RKO (cell line): ENCODE measurements at regions not wholly inside any gene's neighbourhood (a gene's known extent, or its start where the extent isn't known, plus 50 kb on each side); places are given as distances from the start of the nearest gene placed in this dataset.
"Not testable (repeated sequence)": the region's sequence is repeated elsewhere in the genome, so short reads cannot be mapped to it uniquely, and the experiment has no call there.

ENCODE experiments used
- DNase-seq: peaks from one replicate; pipeline ENCODE4 v3.0.0-alpha.2; 2016; ENCODE audit warnings: low spot score

DNA sequence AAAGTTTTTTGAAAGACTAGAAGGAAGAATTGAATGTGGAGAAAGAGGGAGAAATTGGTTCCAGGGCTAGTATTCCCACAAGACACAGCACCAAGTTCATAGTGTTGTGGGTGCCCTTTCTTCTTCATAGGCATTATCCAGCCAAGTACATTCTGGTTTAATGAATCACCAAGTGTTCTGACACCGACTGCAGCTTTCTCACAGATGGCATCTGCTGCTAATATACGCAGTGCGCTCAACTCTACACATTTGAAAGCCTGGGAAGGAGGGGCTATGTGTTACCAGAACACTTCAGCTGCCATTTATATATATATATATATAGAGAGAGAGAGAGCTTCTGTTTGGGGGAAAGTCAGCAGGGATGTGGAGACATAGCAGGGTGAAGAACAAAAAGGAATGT lies 1168.4 kb downstream of the GATA3 start:
- no peak for DNase-seq

DNA sequence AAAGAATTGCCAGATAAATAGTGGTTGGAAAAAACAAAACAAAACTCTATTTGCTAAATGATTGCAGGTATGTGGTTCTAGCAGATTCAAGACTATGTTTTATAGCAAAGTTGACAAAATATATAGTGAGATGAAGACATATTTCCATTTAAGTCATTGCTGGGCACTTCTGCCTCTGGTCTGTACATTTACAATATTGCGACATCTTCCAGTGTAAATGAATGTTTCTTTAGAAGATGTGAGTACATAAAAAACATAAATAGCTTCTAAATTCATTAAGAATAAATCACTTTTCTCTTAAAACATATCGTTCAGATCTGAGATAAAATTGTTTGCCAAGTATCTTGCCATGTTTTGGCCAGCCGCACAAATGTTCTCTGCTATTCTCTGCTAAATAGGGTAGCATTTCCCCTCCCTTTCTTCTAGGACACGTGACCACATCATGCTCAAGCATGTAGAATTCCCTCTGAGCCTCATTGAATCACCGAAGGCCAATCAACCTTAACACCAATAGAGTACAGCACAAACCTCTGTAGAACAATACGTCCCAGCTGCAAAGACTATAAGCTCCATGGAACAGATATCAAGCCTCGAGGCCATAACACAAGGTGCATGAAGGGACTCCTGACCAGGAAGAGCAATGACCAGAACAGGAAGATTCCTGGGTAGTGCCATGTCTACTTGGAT lies 1173.3 kb downstream of the GATA3 start:
- no peak for DNase-seq

DNA sequence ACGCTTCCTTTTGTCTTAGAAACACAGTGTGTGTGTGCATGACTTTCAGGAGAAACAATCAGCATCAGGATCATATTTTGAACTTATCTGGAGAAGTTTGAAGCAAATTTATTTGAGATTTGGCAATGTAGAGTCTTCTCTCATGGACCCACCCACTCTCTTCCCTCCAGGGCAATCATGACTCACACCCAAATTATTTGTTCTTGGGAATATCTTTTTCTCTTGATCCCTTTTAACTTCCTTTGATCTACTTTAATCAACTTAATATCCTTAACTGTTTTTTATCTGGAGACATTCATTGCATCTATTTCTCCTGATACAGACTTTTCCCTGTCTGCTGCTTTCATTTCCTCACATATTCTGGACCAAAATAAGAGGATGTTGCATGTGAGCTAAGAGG lies 1174.3 kb downstream of the GATA3 start:
- DNase-seq = no peak

DNA sequence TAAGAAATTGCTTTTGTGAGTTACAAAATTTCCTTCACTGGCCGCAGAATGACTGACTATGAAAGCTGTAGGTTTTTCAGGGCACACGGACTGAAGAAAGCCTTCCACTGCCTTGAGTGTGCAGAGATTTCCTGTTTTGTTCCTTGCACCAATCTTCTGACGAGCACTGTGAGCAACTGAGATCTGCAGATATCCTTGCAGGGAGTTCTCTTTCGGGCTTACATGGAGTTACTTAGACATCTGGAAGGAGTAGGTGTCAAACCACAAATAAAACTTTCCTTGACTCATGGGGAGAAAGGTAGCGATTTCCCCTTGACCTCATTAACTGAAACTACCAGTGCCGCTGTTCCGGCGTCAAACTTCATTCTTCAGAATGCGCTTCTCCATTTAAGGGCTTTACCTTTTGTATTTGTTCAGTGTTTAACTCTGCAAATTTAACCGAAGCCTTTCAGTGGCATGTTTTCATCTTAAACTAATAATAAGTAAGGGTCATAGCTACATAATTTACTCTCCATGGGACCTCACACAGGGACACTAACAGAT lies 1175.3 kb downstream of the GATA3 start:
- DNase-seq = no peak

DNA sequence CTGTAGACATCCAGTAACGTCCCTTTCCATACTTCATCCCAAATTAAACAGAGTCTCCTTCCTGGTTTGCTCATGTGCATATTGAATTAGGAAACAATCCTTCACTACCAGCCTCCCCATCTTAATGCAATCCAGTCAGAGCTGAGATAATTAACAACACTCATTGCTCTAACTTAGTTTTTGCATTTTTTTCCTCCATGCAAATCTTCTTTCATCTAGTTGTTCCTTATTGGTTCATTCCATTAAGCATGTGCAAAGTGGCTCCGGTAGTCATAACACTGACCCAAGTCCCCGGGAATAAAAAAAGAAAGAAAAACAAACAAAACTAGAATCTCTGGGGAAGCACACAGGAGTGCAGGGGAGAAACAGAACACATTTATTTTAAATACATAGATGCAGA lies 1176.1 kb downstream of the GATA3 start:
- no peak for DNase-seq

DNA sequence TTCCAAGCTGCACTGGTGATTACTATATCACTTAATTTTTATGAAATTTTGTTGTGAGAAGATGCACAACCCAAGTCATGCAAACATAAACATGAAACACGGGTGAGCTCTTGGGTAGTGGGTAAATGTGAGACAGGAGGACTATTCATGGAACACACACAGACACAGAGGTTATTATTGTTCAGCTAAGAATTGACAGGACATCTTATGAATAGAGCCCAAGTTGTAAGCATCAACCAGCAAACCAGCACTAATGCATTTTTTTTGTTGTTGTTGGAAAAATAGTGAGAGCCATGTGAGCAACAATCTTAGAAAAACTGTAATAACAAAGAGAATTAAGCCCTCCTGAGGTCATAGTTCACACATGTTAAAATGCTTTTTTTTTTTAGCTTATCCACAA lies 1179.7 kb downstream of the GATA3 start:
- no peak for DNase-seq

DNA sequence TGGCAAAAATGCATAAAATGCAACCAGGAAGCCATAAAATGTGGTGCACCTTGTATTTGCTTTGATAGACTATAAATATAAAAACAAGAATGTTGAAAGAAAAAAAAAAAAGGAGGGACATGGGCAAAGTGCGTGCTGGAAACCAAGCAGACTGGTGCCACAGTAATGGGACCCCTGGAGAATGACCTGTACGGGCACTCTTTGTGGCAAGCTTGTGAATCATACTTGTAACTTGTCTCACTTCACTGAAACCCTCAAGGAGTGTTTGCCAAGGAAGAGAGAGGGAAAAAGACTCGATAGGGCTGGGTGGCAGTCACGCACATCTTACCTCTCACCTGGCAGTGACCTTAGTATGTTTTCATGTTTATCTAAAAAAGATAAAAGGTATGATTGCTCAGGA lies 1183.6 kb downstream of the GATA3 start:
- no peak for DNase-seq

DNA sequence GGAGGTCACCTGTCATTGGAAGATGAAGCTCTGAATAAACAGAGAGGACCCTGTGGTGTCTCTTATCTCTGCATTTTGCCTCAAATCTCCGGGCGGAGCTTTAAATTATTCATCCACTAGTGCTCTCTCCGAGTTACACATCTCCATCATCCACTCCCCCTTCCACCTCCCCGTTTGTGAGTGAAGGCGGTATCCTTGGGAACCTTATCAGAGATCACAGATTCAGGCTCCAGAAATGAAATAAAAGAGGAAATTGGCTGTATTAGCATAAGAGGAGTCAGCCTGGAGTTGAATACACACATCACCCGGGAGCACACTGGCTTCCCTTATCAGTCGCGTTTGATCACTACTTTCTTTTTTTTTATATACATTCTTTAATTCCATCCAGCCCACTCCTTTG lies 1184.8 kb downstream of the GATA3 start:
- DNase-seq = no peak

DNA sequence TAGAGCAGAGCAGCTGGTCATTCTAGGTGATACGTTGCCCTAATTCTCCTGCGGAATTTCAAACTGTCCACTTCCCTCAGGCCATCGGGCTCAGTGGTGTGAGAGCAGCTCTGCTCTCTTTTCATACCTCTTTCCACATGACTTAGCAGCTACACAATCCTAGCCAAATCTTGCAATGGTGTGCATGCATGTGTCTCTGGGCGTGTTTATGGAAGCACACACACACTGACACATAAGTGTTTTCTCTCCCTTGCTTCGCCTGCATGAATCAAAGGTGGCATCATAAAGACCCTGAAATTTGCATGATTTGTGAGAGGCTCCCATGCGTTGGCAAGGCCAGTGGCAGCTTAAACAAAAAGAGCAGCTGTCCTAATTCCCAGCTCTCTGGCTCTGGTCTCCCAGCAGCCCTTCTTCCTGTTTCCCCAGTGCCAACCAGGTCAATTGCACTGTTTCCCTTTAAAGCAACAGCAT lies 1189.5 kb downstream of the GATA3 start:
- no peak for DNase-seq

DNA sequence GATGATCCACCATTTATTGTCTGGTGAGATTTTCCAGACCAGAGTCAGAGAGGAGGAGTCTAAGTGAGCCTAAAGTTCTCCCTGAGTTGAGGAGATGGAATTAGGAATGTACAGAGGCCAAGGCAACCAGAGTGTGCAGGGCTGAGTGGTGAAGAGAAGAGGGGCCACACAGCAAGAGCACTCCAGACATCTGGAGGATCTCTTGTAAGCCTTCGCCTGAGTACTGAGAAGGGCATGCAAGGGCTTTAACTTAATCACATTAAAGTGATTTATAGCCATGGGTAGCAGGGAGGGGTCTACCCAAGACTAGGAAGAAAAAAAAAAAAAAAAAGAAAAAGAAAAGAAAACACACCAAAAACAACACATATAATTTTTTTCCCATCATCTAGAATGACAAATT lies 1190.4 kb downstream of the GATA3 start:
- no peak for DNase-seq

DNA sequence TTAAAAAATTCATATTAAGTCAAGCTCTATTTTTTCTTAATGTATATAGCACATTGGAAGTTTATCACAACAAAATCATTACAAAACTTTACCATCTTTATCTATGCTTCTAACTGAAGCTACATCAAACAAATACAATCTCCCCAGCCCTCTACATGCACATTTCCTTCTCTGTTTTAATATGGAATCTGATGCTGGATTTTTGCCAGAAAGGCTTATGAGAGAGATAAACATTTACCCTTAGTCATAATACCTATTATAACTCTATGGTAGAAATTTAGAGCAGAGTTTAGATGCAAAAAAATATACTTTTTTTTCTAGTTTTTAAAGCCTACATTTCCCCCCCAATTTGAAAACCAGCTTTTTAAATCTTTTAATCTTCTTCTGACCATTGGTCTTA lies 1198.6 kb downstream of the GATA3 start:
- no peak for DNase-seq

DNA sequence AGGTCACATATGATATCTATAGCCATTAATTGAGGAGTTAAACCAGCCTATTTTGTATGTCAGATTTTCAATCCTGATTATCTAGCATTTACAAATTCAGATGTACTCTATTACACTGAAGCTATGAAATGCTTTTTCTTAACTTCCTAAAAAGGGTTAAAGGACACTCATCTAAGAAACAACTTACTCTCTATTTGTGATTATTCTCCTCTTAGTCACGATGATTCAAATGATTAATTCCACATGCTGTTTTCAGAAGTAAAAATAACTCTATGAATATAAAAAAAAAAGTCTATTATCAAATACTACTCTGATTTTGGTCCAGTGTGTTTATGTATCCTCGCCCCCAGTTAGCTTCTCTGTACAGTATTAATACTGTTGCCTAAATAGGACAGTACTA lies 1199.9 kb downstream of the GATA3 start:
- peak; percentile 9 for DNase-seq

DNA sequence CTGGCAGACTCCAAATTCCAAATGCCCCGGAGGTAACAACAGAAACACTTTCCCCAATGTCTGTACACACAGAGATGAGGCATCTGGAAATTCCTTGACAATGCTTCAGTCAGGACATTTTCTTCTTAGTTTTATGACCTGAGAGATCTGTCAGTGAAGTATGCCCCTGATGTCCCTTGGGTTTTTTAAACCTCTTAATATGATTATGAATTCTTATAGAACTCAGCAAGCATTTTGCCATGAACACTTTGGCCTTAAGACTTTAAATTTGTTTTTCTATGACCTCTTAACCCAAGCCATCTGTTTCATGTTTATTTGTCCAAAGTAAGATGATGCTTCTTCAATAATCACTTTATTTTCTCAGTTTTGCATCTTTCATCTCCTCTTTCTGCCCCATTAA lies 1206.2 kb downstream of the GATA3 start:
- DNase-seq = no peak

DNA sequence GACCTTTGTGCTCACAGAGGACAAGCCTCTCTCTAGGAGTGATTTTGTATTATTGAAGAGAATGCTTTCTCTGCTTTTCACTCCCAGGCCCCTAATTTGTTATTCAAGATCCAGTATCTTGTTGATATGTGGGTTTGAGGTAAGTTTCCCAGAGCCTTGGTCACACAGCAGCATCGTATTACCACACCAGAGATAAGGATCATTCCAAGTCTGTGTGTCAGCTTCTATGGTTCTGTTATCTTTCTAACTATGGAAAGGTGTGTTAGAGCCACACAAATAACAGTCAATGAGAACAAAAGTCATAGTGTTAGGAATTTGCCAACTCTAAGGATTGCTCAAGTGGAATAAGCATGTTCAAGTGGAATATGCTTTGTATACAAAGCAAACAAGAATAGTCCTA lies 1208.3 kb downstream of the GATA3 start:
- no peak for DNase-seq

DNA sequence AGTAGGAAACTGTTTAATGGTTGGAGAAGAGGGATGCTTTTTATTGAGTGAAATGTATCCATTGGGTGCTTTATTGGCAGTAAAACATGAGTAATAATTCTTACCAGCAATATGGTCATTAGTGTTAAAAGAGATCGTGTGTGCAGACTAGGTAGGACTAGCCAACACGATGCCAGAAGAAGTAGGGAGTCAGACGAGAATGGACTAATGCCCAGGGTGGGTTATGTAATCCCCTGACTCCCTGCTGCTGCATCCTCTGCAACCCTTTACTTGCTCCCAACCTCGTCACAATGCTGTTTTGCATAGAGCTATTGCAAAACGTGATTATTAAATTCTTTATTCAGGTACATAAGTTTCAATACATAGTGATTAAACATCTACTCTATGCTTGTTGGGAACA lies 1213.7 kb downstream of the GATA3 start:
- DNase-seq = no peak

DNA sequence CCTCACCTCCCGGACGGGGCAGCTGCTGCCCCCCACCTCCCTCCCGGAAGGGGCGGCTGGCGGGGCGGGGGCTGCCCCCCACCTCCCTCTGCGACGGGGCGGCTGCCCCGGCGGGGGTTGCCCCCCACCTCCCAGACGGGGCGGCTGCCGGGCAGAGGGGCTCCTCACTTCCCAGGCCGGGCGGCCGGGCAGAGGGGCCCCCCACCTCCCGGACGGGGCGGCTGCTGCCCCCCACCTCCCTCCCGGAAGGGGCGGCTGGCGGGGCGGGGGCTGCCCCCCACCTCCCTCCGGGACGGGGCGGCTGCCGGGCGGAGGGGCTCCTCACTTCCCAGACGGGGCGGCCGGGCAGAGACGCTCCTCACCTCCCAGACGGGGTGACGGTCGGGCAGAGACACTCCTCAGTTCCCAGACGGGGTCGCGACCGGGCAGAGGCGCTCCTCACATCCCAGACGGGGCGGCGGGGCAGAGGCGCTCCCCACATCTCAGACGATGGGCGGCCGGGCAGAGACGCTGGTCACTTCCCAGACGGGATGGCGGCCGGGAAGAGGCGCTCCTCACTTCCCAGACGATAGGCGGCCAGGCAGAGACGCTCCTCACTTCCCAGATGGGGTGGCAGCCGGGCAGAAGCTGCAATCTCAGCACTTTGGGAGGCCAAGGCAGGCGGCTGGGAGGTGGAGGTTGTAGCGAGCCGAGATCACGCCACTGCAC lies 1218.8 kb downstream of the GATA3 start:
- not testable (repeated sequence) for DNase-seq

DNA sequence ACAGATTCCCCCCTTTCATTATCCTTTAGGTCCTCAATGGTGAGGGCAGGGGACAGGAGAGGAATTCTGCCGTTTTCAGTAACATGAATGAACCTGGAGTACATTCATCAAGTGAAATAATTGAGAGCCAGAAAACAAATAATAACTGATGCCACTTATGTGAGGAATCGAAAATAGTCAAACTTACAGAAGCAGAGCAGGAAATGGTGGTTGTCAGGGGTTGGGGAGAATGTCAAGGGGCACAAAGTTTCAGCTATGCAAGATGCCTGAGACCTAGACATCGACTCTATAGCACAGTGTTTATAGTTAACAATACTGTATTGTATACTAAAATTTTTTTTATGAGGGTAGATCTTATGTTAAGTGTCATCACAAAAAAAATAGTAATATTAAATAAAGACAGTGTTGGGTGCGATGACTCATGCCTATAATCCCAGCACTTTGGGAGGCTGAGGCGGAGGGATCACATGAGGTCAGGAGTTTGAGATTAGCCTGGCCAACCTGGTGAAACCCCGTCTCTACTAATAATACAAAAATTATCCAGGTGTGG lies 1219.8 kb downstream of the GATA3 start:
- DNase-seq = no peak

DNA sequence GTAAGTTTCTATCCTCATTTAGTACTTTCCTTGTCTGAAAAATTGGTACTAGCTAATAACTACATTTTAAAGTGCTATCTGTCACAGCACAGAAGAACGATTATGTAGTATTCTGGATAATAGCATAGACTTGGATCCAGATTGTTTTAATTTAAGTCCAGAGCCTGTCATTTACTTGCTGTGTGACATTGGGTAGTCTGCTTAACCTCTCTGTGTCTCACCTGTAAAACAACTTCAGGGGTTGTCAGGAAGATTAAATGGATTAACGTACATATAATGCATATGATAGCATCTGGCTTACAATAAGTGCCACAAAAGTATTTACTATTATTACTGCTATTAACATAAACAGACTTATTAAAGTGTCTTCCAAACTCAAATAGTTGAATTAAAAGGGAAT lies 1221.4 kb downstream of the GATA3 start:
- DNase-seq = no peak

DNA sequence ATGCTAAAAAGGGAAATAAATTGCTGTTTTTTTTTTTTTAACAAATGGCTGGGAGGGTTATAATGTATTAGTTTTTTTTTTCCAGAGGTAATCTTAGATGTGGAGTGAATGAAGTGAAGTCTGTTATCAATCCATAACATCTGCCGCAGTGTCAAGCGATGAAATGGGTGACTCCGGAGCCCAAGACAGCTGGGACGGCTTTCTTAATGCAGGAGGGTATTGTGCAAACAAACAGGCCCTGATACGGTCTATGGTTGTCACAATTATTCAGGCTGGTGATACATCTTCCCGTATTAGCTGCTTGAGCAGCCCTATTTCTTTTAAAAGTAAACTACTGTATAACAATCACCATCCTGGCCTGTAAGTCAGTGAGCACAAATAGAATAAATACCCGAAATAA lies 1231.2 kb downstream of the GATA3 start:
- no peak for DNase-seq

DNA sequence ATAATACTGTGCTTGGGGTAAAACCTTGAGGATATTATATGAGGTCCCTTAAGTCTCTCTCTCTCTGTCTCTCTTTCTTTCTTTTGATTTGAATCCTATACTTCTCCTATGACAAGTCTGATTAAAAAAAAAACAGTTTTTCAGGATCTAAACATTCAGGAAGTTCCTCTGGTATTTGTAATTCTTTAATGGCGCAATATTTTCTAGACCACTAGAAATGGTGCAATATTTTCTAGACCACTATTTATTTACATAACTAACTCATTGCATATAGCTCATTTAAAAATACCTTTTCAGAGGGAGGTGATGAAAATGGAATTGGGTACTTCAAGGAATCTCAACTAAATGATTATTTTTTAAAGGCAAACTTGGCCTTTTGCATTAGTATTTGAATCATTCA lies 1235.3 kb downstream of the GATA3 start:
- DNase-seq = no peak

DNA sequence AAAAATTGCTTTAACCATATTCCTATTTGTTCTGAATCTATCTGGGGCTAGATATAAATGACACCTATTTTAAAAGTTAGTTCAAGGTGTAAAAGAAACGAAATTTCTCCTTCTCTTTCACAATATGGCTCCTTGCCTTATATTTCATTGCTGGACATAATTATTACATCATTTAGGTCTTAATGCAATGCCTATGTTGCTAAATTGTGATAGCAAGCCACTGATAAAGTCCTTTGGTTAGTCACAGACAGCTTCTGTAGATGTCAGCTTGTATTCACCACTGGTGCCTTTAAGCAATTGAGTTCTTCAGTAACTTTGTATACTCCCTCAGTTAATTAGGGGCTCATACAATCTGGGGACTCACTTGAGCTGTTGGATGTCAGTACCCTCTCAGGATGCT lies 1236.6 kb downstream of the GATA3 start:
- no peak for DNase-seq

DNA sequence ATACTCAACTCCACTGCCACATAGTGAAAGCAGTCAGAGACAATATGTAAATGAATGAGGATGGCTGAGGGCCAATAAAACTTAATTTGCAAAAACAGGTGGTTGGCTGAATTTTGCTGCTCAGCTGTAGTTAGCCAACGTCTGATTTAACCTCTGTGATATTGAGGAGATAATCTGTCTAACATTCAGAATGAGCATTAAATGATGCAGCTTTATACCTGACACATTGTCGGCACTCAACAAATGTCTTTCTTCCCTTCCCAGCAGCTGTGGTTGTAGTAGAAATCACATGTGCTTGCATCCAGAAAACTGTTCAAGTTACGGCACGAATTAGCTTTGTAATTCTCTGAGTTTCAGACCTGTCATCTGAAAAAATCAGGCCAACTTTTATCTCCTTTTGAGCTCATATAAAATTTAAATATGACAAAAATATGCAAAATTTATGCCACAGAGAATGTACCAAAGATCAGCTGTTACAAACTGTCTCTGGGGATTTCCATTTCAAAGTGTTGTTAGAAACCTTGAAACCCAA lies 1239.7 kb downstream of the GATA3 start:
- no peak for DNase-seq

DNA sequence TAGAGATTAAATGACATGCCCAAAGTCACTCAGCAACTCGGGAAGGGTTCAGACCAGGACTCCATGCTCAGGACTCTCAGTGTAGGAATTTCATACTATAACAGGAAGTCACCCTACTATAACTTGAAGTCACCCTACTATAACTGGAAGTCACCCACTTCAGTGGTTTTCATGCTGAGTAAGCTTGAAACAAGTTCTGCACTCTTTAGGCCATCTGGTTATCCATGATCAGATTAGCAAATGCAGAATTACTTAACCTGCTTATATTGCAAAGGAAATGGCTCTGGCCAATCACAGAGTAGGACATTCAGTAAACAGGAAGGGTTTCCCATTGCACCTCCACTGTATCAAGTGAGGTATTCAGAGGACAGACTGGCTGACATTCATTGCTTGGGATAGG lies 1240.4 kb downstream of the GATA3 start:
- DNase-seq = no peak
